HCT116 (cell line): ENCODE measurements at regions not wholly inside any gene's neighbourhood (a gene's known extent, or its start where the extent isn't known, plus 50 kb on each side); places are given as distances from the start of the nearest gene placed in this dataset.

Experiments
- CEBPB ChIP-seq: IDR thresholded peaks from 2 replicates; pipeline ENCODE4 v1.6.1; 2012; ENCODE audit warnings: low read depth
- EZH2 ChIP-seq: fragments of 200-600 bp; sonication (generic); IDR thresholded peaks from 2 replicates; pipeline ENCODE4 v1.6.1; 2017; ENCODE audit warnings: antibody characterized with exemption, mixed run types
- ZFX ChIP-seq: fragments of 450-650 bp; IDR thresholded peaks from 2 replicates; pipeline ENCODE4 v1.6.1; 2017
- ZNF274 ChIP-seq: fragments of 200-500 bp; sonication (Bioruptor generic); IDR thresholded peaks from 2 replicates; pipeline ENCODE4 v1.6.1; 2014; ENCODE audit warnings: mild to moderate bottlenecking, low read depth, low read length, inconsistent platforms
- TF ChIP-seq, protein P1 (sequence below), 3 experiments: fragments of 200-600 bp in 1 of 3; sonication (generic) in 1 of 3; IDR thresholded peaks in 2 of 3; conservative IDR thresholded peaks in 1 of 3; 2 replicates each; pipeline ENCODE4 v1.5.1; 2012 to 2017; ENCODE audit warnings: low read depth in 2 of 3, low read length in 2 of 3, antibody characterized with exemption in 1 of 3, borderline replicate concordance in 1 of 3, control low read depth in 1 of 3, mild to moderate bottlenecking in 1 of 3, mixed read lengths in 1 of 3, mixed run types in 1 of 3, moderate library complexity in 1 of 3; ENCODE audit not compliant: insufficient read depth in 1 of 3
- TF ChIP-seq, protein P2 (sequence below): IDR thresholded peaks from 2 replicates; pipeline ENCODE4 v1.6.1; 2012; ENCODE audit warnings: low read depth

DNA sequence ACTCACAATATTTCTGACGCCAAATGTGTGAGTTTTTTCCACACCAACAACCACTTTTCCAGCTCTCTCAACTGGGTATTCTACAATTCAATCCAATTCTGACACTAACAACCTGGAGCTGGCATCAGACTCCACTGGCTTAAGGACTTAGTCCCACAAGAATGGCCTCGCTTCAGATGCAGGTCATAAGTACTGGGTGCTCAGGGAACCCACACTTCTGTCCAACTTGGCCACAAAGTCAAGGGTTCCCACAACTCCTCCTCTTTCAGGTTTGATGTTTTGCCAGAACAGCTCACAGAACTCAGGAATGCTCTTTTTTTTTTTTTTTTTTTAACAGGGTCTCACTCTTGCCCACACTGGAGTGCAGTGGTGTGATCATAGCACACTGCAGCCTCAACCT is 56.1 kb upstream of the TMC5 start:
- TF ChIP-seq ZFX (no peak), ZNF274 (no peak), CEBPB (no peak), EZH2 (no peak)
- TF ChIP-seq, protein P1, sequence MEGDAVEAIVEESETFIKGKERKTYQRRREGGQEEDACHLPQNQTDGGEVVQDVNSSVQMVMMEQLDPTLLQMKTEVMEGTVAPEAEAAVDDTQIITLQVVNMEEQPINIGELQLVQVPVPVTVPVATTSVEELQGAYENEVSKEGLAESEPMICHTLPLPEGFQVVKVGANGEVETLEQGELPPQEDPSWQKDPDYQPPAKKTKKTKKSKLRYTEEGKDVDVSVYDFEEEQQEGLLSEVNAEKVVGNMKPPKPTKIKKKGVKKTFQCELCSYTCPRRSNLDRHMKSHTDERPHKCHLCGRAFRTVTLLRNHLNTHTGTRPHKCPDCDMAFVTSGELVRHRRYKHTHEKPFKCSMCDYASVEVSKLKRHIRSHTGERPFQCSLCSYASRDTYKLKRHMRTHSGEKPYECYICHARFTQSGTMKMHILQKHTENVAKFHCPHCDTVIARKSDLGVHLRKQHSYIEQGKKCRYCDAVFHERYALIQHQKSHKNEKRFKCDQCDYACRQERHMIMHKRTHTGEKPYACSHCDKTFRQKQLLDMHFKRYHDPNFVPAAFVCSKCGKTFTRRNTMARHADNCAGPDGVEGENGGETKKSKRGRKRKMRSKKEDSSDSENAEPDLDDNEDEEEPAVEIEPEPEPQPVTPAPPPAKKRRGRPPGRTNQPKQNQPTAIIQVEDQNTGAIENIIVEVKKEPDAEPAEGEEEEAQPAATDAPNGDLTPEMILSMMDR (IDR thresholded peaks at IDR 0.05 in 2 of 3, conservative IDR thresholded peaks at IDR 0.05 in 1 of 3; ENCODE audit: borderline replicate concordance in 1 of 3, insufficient read depth in 1 of 3, low read depth in 2 of 3, low read length in 2 of 3), result no peak
- TF ChIP-seq, protein P2, sequence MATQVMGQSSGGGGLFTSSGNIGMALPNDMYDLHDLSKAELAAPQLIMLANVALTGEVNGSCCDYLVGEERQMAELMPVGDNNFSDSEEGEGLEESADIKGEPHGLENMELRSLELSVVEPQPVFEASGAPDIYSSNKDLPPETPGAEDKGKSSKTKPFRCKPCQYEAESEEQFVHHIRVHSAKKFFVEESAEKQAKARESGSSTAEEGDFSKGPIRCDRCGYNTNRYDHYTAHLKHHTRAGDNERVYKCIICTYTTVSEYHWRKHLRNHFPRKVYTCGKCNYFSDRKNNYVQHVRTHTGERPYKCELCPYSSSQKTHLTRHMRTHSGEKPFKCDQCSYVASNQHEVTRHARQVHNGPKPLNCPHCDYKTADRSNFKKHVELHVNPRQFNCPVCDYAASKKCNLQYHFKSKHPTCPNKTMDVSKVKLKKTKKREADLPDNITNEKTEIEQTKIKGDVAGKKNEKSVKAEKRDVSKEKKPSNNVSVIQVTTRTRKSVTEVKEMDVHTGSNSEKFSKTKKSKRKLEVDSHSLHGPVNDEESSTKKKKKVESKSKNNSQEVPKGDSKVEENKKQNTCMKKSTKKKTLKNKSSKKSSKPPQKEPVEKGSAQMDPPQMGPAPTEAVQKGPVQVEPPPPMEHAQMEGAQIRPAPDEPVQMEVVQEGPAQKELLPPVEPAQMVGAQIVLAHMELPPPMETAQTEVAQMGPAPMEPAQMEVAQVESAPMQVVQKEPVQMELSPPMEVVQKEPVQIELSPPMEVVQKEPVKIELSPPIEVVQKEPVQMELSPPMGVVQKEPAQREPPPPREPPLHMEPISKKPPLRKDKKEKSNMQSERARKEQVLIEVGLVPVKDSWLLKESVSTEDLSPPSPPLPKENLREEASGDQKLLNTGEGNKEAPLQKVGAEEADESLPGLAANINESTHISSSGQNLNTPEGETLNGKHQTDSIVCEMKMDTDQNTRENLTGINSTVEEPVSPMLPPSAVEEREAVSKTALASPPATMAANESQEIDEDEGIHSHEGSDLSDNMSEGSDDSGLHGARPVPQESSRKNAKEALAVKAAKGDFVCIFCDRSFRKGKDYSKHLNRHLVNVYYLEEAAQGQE, result no peak
